ENCODE measurements at regions not wholly inside any gene's neighbourhood (a gene's known extent, or its start where the extent isn't known, plus 50 kb on each side); places are given as distances from the start of the nearest gene placed in this dataset.

- Histone ChIP-seq H4K20me1 (ENCODE audit: control insufficient read depth, insufficient read depth, insufficient read length) (no peaks in the 10 kb centered on the region), H3K27me3 (ENCODE audit: insufficient read depth, low read length) (no peaks in the 10 kb centered on the region), H3K14ac (ENCODE audit: insufficient read depth, low read length) (no peak overlapping the region), H3K27ac (ENCODE audit: insufficient read length, low read depth, low read length) (no peak overlapping the region), H3K23me2 (ENCODE audit: insufficient read length, low read depth, low read length, poor library complexity, severe bottlenecking) (no peaks in the 10 kb centered on the region), H3K4me1 (ENCODE audit: insufficient read depth, low read length) (no peaks in the 10 kb centered on the region; the same call in 1 of the 2 replicates), H3K79me2 (ENCODE audit: insufficient read depth, low read length) (no peaks in the 10 kb centered on the region), H2BK5ac (ENCODE audit: insufficient read length, low read length) (no peak overlapping the region), H2BK12ac (ENCODE audit: insufficient read length, low read depth, low read length) (no peak overlapping the region), H2AK5ac (ENCODE audit: insufficient read length, low read length) (no peak overlapping the region), H4K8ac (replicated peaks; ENCODE audit: insufficient read length, low read depth, low read length) (no peak overlapping the region), H2BK20ac (ENCODE audit: low read depth, low read length, poor library complexity, severe bottlenecking) (no peak overlapping the region), H4K91ac (ENCODE audit: insufficient read length, low read depth, low read length) (no peak overlapping the region), H4K5ac (ENCODE audit: insufficient read length, low read depth, low read length) (no peak overlapping the region), H3K56ac (ENCODE audit: insufficient read length, low read depth, low read length) (no peak overlapping the region), H3T11ph (ENCODE audit: low read length) (no peak overlapping the region), H3K18ac (ENCODE audit: insufficient read length, low read depth, low read length) (no peak overlapping the region), H3K23ac (ENCODE audit: insufficient read length, low read depth, low read length) (no peak overlapping the region), H3K79me1 (ENCODE audit: insufficient read depth, low read depth, low read length, poor library complexity, severe bottlenecking) (no peaks in the 10 kb centered on the region), H3K9me3 (ENCODE audit: control insufficient read depth, low read depth, low read length) (no peaks in the 10 kb centered on the region), H2BK120ac (ENCODE audit: low read depth, low read length, poor library complexity, severe bottlenecking) (no peak overlapping the region), H3K4me2 (ENCODE audit: insufficient read depth, insufficient read length, low read length) (no peak overlapping the region), H3K4ac (ENCODE audit: low read depth, low read length) (no peak overlapping the region), H3K9ac (ENCODE audit: extremely low read depth, insufficient read length, low read length) (no peak overlapping the region), H2BK15ac (ENCODE audit: low read depth, low read length) (no peak overlapping the region), H2AFZ (ENCODE audit: low read length) (no peak overlapping the region)
- Mint-ChIP-seq H3K4me3 (peak overlapping the region in 1 of 2 experiments; percentile 58; a peak in 2 of 5 replicates), H3K4me1 (peaks cover 46 to 54% of the 10 kb centered on the region in 2 experiments), H3K27ac (peak overlapping the region; percentile 7 to 52 (median 46); a peak in 1 of 7 replicates), H3K27me3 (ENCODE audit: low read depth) (peaks cover 3% of the 10 kb centered on the region; the same call in 1 of the 2 replicates), H3K36me3 (ENCODE audit: insufficient read depth in 1 of 3, low read depth in 3 of 3) (peaks cover 3 to 13% (median 5%) of the 10 kb centered on the region in 3 experiments; a peak in 2 of 7 replicates), H3K9me3 (peaks cover 4 to 9% of the 10 kb centered on the region in 2 experiments; a peak in 4 of 5 replicates)
- no CpG with 5 or more reads among the region's 9 CpGs for WGBS (ENCODE audit: extremely low coverage, insufficient read length, low lambda C conversion rate)
- no peak for TF ChIP-seq CTCF (conservative IDR thresholded peaks at IDR 0.05)
- DNase-seq = no peak
Observed at GRCh38 chr2:10977003-10977402, 65.3 kb downstream of the KCNF1 start.
